Brain microvascular endothelial cell (primary cell): ENCODE measurements at regions not wholly inside any gene's neighbourhood (a gene's known extent, or its start where the extent isn't known, plus 50 kb on each side); places are given as distances from the start of the nearest gene placed in this dataset.
"Not testable (repeated sequence)": the region's sequence is repeated elsewhere in the genome, so short reads cannot be mapped to it uniquely, and the experiment has no call there.

Experiments
- DNase-seq: peaks from one replicate; pipeline ENCODE4 v3.0.0-alpha.2; 2020
- H3K27ac ChIP-seq: fragments of 250-450 bp; sonication (Bioruptor Pico); 2 replicates; pipeline ENCODE4 v1.5.1; 2020; ENCODE audit warnings: mild to moderate bottlenecking, moderate library complexity
- H3K27me3 ChIP-seq: fragments of 250-450 bp; sonication (Bioruptor Pico); replicated peaks from 2 replicates; pipeline ENCODE4 v1.5.1; 2020; ENCODE audit warnings: mild to moderate bottlenecking
- H3K36me3 ChIP-seq: fragments of 250-450 bp; sonication (Bioruptor Pico); replicated peaks from 2 replicates; pipeline ENCODE4 v1.5.1; 2020; ENCODE audit warnings: mild to moderate bottlenecking
- H3K4me3 ChIP-seq: 2 replicates; pipeline ENCODE4 v1.5.1; 2011; ENCODE audit warnings: low read depth, mild to moderate bottlenecking, control low read depth, low read length, moderate library complexity
- CTCF ChIP-seq: IDR thresholded peaks from 2 replicates; pipeline ENCODE4 v1.5.1; 2011; ENCODE audit warnings: low read depth, mild to moderate bottlenecking, moderate library complexity, low read length, control low read depth, inconsistent platforms; ENCODE audit errors: missing control alignments
- in situ Hi-C: cut with HindIII; loops from 2 replicates; pipeline ENCODE4 v1.10.0; 2017; ENCODE audit warnings: low sequenced_read_pairs, low pct_ligation_motif_present

DNA sequence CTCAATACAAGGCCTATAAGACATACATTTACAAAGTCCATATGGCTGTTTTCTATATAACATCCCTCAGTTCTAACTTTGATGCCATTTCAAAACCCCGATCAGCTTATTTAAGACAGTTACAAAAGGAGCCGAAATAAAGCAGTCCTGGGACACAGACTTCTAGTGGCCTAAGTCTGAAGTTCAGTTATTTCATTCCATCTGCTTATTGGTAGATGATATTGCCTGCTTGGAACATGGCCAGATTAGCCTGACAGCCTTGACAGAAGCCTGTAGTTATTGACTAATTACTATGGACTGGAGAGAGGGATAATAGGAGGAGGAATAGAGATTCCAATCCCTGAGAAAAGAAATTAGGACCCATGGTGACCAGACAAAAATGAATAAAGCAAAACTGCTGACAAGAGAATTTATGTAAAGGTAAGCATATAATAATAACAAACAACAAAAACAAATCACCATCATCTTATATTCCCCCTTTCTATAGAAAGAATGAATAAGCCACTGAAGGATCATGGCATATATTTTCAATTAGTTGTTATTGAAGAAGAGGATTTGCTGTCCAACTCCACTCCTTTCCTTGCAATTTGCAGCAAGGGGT is 206.3 kb upstream of the TOM1L1 start:
- H3K27me3 ChIP-seq, result no peaks in the 10 kb centered on the region
- no peak overlapping the region for H3K27ac ChIP-seq
- in situ Hi-C loops, result no loop called here
- no peak for DNase-seq
- no peak overlapping the region for H3K4me3 ChIP-seq
- no peaks in the 10 kb centered on the region for H3K36me3 ChIP-seq
- TF ChIP-seq CTCF, result no peak

DNA sequence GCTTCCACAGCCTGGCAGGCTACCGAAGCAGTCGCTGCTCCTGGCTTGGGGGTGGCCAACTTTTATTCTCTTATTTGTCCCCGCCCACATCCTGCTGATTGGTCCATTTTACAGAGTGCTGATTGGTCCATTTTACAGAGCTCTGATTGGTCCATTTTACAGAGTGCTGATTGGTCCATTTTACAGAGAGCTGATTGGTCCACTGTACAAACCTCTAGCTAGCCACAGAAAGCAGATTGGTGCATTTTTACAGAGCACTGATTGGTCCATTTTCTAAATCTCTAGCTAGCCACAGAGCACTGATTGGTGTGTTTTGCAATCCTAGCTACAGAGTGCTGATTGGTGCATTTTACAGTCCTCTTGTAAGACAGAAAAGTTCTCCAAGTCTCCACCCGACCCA is 187.9 kb upstream of the TOM1L1 start:
- DNase-seq, H3K27ac ChIP-seq, in situ Hi-C loops, H3K4me3 ChIP-seq, H3K36me3 ChIP-seq, H3K27me3 ChIP-seq: not testable (repeated sequence)

GRCh38 chr17:54718286-54718685 is 182.4 kb upstream of the TOM1L1 start:
- H3K4me3 ChIP-seq, result no peak overlapping the region
- TF ChIP-seq CTCF, result no peak
- H3K27me3 ChIP-seq, result no peaks in the 10 kb centered on the region
- no peak overlapping the region for H3K27ac ChIP-seq
- H3K36me3 ChIP-seq, result no peaks in the 10 kb centered on the region
- in situ Hi-C loops, result no loop called here
- no peak for DNase-seq

GRCh38 chr17:54727624-54728023 is 173.0 kb upstream of the TOM1L1 start:
- no peak for DNase-seq
- no peaks in the 10 kb centered on the region for H3K36me3 ChIP-seq
- no peak overlapping the region for H3K27ac ChIP-seq
- in situ Hi-C loops, result no loop called here
- no peaks in the 10 kb centered on the region for H3K27me3 ChIP-seq
- no peak overlapping the region for H3K4me3 ChIP-seq
- no peak for TF ChIP-seq CTCF

DNA sequence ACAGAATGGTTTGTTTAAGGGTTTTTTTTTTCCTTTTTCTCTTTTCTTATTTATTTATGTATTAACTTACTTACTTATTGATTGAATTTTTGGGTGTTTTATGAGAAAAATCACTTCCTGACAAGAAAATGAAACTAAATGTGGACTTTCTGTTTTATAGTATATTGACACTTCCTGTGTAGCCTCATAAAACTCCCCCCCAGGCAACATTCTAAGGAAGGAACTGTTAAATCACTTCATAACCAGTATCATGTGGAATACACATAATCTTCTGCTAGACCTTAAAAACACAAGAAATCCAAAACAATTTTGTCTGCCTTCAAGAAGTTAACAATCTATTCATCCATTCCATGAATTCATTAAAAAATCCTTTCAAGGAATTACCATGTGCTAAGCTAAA is 164.1 kb upstream of the TOM1L1 start:
- no peak for TF ChIP-seq CTCF
- DNase-seq, result no peak
- H3K4me3 ChIP-seq, result no peak overlapping the region
- in situ Hi-C loops, result no loop called here
- H3K27me3 ChIP-seq, result no peaks in the 10 kb centered on the region
- no peak overlapping the region for H3K27ac ChIP-seq
- H3K36me3 ChIP-seq, result no peaks in the 10 kb centered on the region

DNA sequence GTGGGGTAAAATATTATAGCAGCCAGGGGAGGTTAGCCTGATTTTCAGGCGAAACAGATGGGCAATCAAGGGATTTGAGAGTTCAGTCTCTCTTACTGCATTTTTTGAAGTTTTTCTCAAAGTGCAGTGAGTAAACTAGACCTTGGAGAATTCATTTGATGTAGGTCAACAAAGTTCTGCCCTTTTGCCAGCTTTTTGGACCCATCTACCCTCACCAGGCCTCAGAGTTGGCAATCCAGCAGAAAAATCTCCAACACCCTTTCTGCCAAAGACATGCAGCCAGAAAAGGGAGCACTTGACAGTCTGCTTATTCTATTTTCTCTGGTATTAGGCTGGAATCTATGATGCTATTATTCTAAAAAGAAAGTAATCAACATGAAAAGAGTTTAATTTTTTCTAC is 162.2 kb upstream of the TOM1L1 start:
- no peak for TF ChIP-seq CTCF
- H3K4me3 ChIP-seq, result no peak overlapping the region
- H3K27me3 ChIP-seq, result no peaks in the 10 kb centered on the region
- in situ Hi-C loops, result no loop called here
- no peak for DNase-seq
- H3K36me3 ChIP-seq, result no peaks in the 10 kb centered on the region
- no peak overlapping the region for H3K27ac ChIP-seq
